Ascending aorta (tissue), 2 donors: ENCODE measurements at regions not wholly inside any gene's neighbourhood (a gene's known extent, or its start where the extent isn't known, plus 50 kb on each side); places are given as distances from the start of the nearest gene placed in this dataset.

Source experiments
- DNase-seq, 2 donors: peaks; one replicate each; pipeline ENCODE4 v3.0.0-alpha.2; 2019; ENCODE audit warnings: low spot score in 2 of 2
- H3K27ac ChIP-seq, 2 donors: fragments of 200-600 bp; sonication (generic); one replicate each; pipeline ENCODE4 v1.5.1; 2016 to 2017; ENCODE audit warnings: mild to moderate bottlenecking in 1 of 2
- H3K27me3 ChIP-seq: fragments of 200-600 bp; sonication (generic); one replicate; pipeline ENCODE4 v1.5.1; 2017
- H3K36me3 ChIP-seq, 2 donors: fragments of 200-600 bp; sonication (generic); one replicate each; pipeline ENCODE4 v1.5.1; 2016
- H3K4me1 ChIP-seq, 2 donors: fragments of 200-600 bp; sonication (generic); one replicate each; pipeline ENCODE4 v1.5.1; 2016 to 2017; ENCODE audit warnings: mild to moderate bottlenecking in 1 of 2
- H3K4me3 ChIP-seq, 2 donors: fragments of 200-600 bp; sonication (generic); one replicate each; pipeline ENCODE4 v1.5.1; 2016 to 2017; ENCODE audit warnings: mild to moderate bottlenecking in 1 of 2
- H3K9me3 ChIP-seq, 2 donors: fragments of 200-600 bp; sonication (generic); one replicate each; pipeline ENCODE4 v1.5.1; 2016
- intact Hi-C: fragments of 100-400 bp; cut with DNase I; formaldehyde crosslinking; loops from one replicate; pipeline ENCODE4 v1.15.1; 2023
- TF ChIP-seq, protein P1 (sequence below), 3 experiments: fragments of 200-600 bp in 2 of 3; fragments of 450-650 bp in 1 of 3; sonication (generic) in 2 of 3; IDR thresholded peaks; one replicate each; pipeline ENCODE4 v1.5.1; 2016 to 2019; ENCODE audit warnings: antibody characterized with exemption in 3 of 3, mild to moderate bottlenecking in 1 of 3, moderate library complexity in 1 of 3

DNA sequence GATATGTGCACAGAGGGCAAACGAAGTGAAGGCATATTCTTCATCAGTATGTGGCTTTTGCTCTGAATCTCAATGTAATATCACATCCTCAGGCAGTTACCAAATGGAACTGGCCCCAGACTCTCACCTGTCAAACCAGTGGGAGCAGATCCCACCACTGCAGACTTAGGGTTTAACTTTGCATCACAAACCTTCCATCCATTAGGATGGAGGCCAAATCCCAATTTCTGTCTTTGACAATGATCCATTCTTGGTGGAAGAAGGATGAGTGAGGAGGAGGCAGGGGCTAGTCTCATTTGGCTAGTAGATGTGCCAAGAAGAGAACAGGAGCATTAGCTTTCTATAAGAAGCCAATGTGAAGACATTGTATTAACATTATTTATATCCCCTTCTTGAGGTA is 413.5 kb upstream of the SPRY2 start:
- no peak for DNase-seq
- Histone ChIP-seq H3K9me3 (no peaks in the 10 kb centered on the region), H3K27ac (no peak overlapping the region), H3K4me1 (no peaks in the 10 kb centered on the region), H3K27me3 (no peaks in the 10 kb centered on the region), H3K36me3 (no peaks in the 10 kb centered on the region), H3K4me3 (no peak overlapping the region)
- intact Hi-C loops = no loop called here
- TF ChIP-seq, protein P1, sequence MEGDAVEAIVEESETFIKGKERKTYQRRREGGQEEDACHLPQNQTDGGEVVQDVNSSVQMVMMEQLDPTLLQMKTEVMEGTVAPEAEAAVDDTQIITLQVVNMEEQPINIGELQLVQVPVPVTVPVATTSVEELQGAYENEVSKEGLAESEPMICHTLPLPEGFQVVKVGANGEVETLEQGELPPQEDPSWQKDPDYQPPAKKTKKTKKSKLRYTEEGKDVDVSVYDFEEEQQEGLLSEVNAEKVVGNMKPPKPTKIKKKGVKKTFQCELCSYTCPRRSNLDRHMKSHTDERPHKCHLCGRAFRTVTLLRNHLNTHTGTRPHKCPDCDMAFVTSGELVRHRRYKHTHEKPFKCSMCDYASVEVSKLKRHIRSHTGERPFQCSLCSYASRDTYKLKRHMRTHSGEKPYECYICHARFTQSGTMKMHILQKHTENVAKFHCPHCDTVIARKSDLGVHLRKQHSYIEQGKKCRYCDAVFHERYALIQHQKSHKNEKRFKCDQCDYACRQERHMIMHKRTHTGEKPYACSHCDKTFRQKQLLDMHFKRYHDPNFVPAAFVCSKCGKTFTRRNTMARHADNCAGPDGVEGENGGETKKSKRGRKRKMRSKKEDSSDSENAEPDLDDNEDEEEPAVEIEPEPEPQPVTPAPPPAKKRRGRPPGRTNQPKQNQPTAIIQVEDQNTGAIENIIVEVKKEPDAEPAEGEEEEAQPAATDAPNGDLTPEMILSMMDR (IDR thresholded peaks at IDR 0.05) = no peak

DNA sequence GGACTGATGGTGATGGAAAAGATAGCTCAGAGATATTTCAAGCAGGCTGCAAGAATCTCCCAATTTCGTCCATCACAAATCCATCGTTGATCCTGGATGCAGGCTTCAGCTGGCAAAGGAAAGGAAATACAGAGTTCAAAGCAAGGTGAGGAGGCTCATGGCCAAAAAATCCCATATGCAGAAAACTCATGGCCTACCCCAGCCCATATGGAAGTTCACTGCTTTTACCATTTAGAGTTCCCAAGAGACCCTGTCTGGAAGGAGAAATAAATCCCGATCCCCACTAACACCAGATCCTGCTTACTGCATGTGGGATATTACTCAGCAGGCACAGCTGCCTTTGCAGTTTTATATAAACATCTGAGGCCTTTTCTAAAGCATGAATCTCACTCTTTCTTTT is 412.9 kb upstream of the SPRY2 start:
- Histone ChIP-seq H3K27ac (no peak overlapping the region), H3K4me1 (no peaks in the 10 kb centered on the region), H3K27me3 (no peaks in the 10 kb centered on the region), H3K4me3 (no peak overlapping the region), H3K9me3 (no peaks in the 10 kb centered on the region), H3K36me3 (no peaks in the 10 kb centered on the region)
- TF ChIP-seq, protein P1 (IDR thresholded peaks at IDR 0.05) = no peak
- intact Hi-C loops = no loop called here
- DNase-seq = no peak

DNA sequence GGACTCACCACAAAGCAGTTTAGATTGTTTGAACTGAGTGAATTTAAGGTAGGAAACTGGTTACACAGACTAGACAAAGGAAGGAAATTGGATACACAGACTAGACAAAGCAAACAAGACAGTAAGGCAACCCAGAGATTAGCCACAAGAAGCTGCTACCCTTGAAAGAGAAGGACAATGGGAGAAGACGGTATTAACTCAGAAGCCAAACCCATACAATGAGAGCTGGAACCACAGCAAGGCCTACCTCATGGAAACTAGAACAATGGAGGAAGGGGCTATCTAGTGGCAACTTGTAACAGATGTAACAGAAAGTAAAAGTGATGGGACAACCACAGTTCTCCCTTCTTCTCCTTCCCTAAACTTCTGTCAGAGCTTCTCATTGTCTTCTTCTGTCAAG is 410.9 kb upstream of the SPRY2 start:
- Histone ChIP-seq H3K4me3 (no peak overlapping the region), H3K27me3 (no peaks in the 10 kb centered on the region), H3K4me1 (no peaks in the 10 kb centered on the region), H3K9me3 (no peaks in the 10 kb centered on the region), H3K27ac (no peak overlapping the region), H3K36me3 (no peaks in the 10 kb centered on the region)
- intact Hi-C loops = no loop called here
- no peak for DNase-seq
- TF ChIP-seq, protein P1 (IDR thresholded peaks at IDR 0.05) = no peak

DNA sequence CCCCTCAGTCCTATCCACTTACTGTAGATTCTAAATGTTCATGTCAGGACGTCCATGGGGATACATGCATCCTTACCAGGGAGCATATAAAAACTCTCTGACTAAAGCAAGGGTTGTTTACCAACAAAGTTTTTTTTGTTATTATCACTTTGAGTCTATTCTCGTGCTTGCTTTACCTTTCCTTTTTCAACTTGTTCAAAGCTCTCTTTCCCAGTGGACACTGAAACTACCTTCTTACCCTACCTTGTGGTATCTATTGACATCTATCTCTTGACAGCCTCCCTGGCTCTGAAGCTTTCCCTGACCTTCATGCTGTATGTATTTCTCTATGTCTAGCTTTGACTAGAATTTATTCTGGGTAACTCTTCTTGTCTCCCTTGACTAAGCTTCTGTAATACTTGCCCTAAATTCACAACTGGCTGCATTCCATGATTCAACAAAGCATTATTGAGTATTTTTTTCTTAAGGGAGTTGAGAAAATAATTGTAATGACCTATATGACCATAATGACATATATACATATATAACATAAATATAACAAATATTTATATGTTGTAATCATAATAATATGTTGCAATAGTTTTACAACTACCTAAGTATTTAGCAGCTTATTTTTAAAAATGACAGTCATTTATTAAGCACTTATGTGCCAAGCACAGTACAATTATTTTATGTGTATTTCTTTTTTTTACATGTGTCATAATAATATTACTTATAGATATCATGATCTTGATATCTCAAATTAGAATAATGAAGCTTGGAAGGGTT is 403.4 kb upstream of the SPRY2 start:
- TF ChIP-seq, protein P1 (IDR thresholded peaks at IDR 0.05) = no peak
- H3K9me3 ChIP-seq = no peaks in the 10 kb centered on the region
- H3K36me3 ChIP-seq = no peaks in the 10 kb centered on the region
- no peak overlapping the region for H3K4me3 ChIP-seq
- intact Hi-C loops = no loop called here
- H3K4me1 ChIP-seq = no peaks in the 10 kb centered on the region
- H3K27me3 ChIP-seq = no peaks in the 10 kb centered on the region
- DNase-seq = no peak
- no peak overlapping the region for H3K27ac ChIP-seq

DNA sequence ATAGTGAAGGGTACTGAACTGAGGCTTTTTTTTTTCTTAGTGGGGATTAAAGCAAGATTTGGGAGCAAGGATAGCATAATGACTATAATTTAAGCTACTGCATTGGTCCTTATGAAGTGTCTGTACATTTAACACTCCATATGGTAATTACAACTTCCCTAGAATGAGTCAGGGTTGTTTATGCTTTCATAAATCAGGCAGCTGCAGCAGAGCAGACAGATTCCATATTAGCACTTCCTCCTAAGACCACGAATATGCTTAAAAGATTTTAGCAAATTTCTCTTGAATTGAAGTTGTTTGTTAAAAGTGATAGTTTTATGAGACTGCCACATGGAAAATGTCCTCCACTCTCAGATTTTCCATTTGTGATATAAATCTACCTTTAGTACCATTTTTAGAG is 401.1 kb upstream of the SPRY2 start:
- no peak overlapping the region for H3K4me3 ChIP-seq
- TF ChIP-seq, protein P1 (IDR thresholded peaks at IDR 0.05) = no peak
- no peaks in the 10 kb centered on the region for H3K27me3 ChIP-seq
- DNase-seq = no peak
- no peaks in the 10 kb centered on the region for H3K4me1 ChIP-seq
- H3K27ac ChIP-seq = no peak overlapping the region
- intact Hi-C loops = no loop called here
- H3K9me3 ChIP-seq = peaks cover 0 to 7% of the 10 kb centered on the region in 2 donors
- no peaks in the 10 kb centered on the region for H3K36me3 ChIP-seq

DNA sequence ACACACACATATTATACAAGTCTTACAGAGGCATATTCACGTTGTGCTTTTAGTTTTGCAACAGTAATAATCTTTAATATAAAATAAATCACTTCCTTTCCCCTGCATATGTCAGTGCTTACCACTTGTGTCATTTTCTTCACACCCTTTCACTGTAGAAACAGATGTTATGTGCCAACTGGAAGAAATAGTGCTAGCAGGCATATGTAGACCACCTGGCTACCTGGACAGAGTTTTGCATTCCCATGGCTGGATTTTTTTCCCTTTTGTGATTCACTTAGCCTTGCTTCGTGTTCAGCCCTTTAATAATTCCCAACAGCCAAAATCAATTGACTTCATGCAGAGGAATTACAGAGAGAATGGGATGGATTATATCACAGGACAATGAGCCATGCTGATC is 399.1 kb upstream of the SPRY2 start:
- Histone ChIP-seq H3K9me3 (peaks cover 0 to 7% of the 10 kb centered on the region in 2 donors), H3K27ac (no peak overlapping the region), H3K4me1 (no peaks in the 10 kb centered on the region), H3K36me3 (no peaks in the 10 kb centered on the region), H3K27me3 (no peaks in the 10 kb centered on the region), H3K4me3 (no peak overlapping the region)
- no peak for DNase-seq
- TF ChIP-seq, protein P1 (IDR thresholded peaks at IDR 0.05) = no peak
- intact Hi-C loops = no loop called here
